UCSD-AML1 (cell line): ENCODE measurements at regions not wholly inside any gene's neighbourhood (a gene's known extent, or its start where the extent isn't known, plus 50 kb on each side); places are given as distances from the start of the nearest gene placed in this dataset.

ENCODE experiments used
- DNase-seq: peaks from one replicate; lab custom pipeline; 2025; ENCODE audit not compliant: unreplicated experiment; lab: John Stamatoyannopoulos, UW

DNA sequence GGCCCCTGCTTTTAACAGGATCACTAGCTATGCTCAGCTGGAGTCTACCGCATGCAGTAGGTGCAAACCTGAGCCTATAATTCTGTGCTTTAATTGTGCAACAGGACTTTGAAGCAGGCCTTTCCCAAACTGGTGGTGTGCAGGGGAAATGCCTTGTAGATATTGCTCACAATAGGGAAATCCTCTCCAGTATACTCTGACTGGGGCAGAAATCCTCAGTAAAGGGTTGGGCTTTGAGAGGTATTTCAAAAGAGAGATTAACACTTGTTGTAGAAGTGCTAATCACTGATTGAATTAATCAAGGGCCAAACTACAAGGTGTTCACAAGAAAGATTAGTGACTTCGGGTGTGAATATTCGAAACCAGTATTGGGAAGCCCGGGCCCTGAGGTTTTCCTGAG is 58.5 kb upstream of the EXOC6 start:
- DNase-seq = no peak

DNA sequence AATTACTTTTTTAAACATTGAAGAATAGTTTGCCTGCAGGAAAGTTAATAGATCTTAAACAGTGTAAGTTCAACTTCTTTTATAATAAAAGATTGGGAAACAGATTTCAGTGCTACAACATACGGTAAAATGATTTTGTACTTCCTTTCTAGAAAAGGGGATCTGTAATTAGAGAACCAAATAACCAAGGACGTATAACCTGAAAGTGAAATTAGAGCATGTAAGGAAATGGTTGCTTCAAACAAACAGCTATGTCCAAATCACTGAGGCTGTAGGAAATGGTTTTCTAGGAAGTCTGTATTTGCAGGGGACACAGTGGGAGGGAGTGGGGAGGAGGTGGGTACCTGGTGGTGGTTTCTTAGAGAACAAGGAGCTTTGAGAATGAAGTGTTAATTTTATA is 57.9 kb upstream of the EXOC6 start:
- DNase-seq = no peak

- no peak for DNase-seq
Observed at GRCh38 chr10:92792661-92793060, 55.7 kb upstream of the EXOC6 start.
